ENCODE measurements at regions not wholly inside any gene's neighbourhood (a gene's known extent, or its start where the extent isn't known, plus 50 kb on each side); places are given as distances from the start of the nearest gene placed in this dataset.

GRCh38 chr15:93228546-93228945 lies 139.5 kb upstream of the RGMA start:
- H3K4me3 Mint-ChIP-seq = no peak overlapping the region
- DNase-seq (ENCODE audit: extremely low spot score, unreplicated experiment) = no peak
- H3K36me3 Mint-ChIP-seq = no peaks in the 10 kb centered on the region
- TF ChIP-seq CTCF (conservative IDR thresholded peaks at IDR 0.05) = no peak
- no peak overlapping the region for H3K27ac Mint-ChIP-seq
- no peaks in the 10 kb centered on the region for H3K27me3 Mint-ChIP-seq
- H3K9me3 Mint-ChIP-seq = peaks cover 3% of the 10 kb centered on the region
- H3K4me1 Mint-ChIP-seq (ENCODE audit: unreplicated experiment) = peaks cover 10% of the 10 kb centered on the region

- H3K27me3 Mint-ChIP-seq = no peaks in the 10 kb centered on the region
- no peak overlapping the region for H3K27ac Mint-ChIP-seq
- no peak for TF ChIP-seq CTCF (conservative IDR thresholded peaks at IDR 0.05)
- no peaks in the 10 kb centered on the region for H3K4me1 Mint-ChIP-seq (ENCODE audit: unreplicated experiment)
- peaks cover 2% of the 10 kb centered on the region for H3K9me3 Mint-ChIP-seq
- H3K36me3 Mint-ChIP-seq = no peaks in the 10 kb centered on the region
- no peak for DNase-seq (ENCODE audit: extremely low spot score, unreplicated experiment)
- H3K4me3 Mint-ChIP-seq = no peak overlapping the region
These were observed 134.8 kb upstream of the RGMA start for GRCh38 chr15:93223803-93224202.

GRCh38 chr15:93221759-93222158 lies 132.7 kb upstream of the RGMA start:
- no peak for DNase-seq (ENCODE audit: extremely low spot score, unreplicated experiment)
- TF ChIP-seq CTCF (conservative IDR thresholded peaks at IDR 0.05) = no peak
- Mint-ChIP-seq H3K9me3 (no peaks in the 10 kb centered on the region), H3K36me3 (no peaks in the 10 kb centered on the region), H3K27ac (no peak overlapping the region), H3K4me3 (no peak overlapping the region), H3K27me3 (no peaks in the 10 kb centered on the region), H3K4me1 (ENCODE audit: unreplicated experiment) (no peaks in the 10 kb centered on the region)

- Mint-ChIP-seq H3K4me1 (ENCODE audit: unreplicated experiment) (no peaks in the 10 kb centered on the region), H3K27ac (no peak overlapping the region), H3K27me3 (no peaks in the 10 kb centered on the region), H3K4me3 (no peak overlapping the region), H3K36me3 (no peaks in the 10 kb centered on the region), H3K9me3 (no peaks in the 10 kb centered on the region)
- DNase-seq (ENCODE audit: extremely low spot score, unreplicated experiment) = no peak
- TF ChIP-seq CTCF (conservative IDR thresholded peaks at IDR 0.05) = no peak
These were observed 130.9 kb upstream of the RGMA start for GRCh38 chr15:93219859-93220420.

- Mint-ChIP-seq H3K27ac (no peak overlapping the region), H3K27me3 (no peaks in the 10 kb centered on the region), H3K9me3 (no peaks in the 10 kb centered on the region), H3K4me3 (no peak overlapping the region), H3K36me3 (no peaks in the 10 kb centered on the region), H3K4me1 (ENCODE audit: unreplicated experiment) (no peaks in the 10 kb centered on the region)
- DNase-seq (ENCODE audit: extremely low spot score, unreplicated experiment) = no peak
- no peak for TF ChIP-seq CTCF (conservative IDR thresholded peaks at IDR 0.05)
These were observed 128.3 kb upstream of the RGMA start for GRCh38 chr15:93217343-93217742.

GRCh38 chr15:93214106-93214505 lies 125.1 kb upstream of the RGMA start:
- Mint-ChIP-seq H3K36me3 (no peaks in the 10 kb centered on the region), H3K27me3 (no peaks in the 10 kb centered on the region), H3K4me1 (ENCODE audit: unreplicated experiment) (no peaks in the 10 kb centered on the region), H3K27ac (no peak overlapping the region), H3K4me3 (no peak overlapping the region), H3K9me3 (no peaks in the 10 kb centered on the region)
- no peak for DNase-seq (ENCODE audit: extremely low spot score, unreplicated experiment)
- no peak for TF ChIP-seq CTCF (conservative IDR thresholded peaks at IDR 0.05)
